Chondrocyte (in vitro differentiated cells): ENCODE measurements at regions not wholly inside any gene's neighbourhood (a gene's known extent, or its start where the extent isn't known, plus 50 kb on each side); places are given as distances from the start of the nearest gene placed in this dataset.
A peak's percentile ranks its signal among the peaks of the same experiment; 100 is the strongest.

Experiments
- DNase-seq: peaks from one replicate; pipeline ENCODE4 v3.0.0; 2021; ENCODE audit warnings: mixed read lengths, low spot score
- H3K27ac Mint-ChIP-seq: one replicate; pipeline ENCODE4 v1.8.0; 2021; ENCODE audit warnings: mild to moderate bottlenecking, moderate library complexity, mixed read lengths; ENCODE audit not compliant: unreplicated experiment
- H3K27me3 Mint-ChIP-seq: 2 replicates; pipeline ENCODE4 v1.8.0; 2021; ENCODE audit warnings: low read depth, mixed read lengths
- H3K36me3 Mint-ChIP-seq: 2 replicates; pipeline ENCODE4 v1.8.0; 2021; ENCODE audit warnings: low read depth, mixed read lengths
- H3K4me1 Mint-ChIP-seq: 2 replicates; pipeline ENCODE4 v1.8.0; 2021; ENCODE audit warnings: low read depth, mild to moderate bottlenecking, mixed read lengths
- H3K4me3 Mint-ChIP-seq: one replicate; pipeline ENCODE4 v1.8.0; 2021; ENCODE audit warnings: mild to moderate bottlenecking, moderate library complexity, mixed read lengths; ENCODE audit not compliant: unreplicated experiment
- H3K9me3 Mint-ChIP-seq: 2 replicates; pipeline ENCODE4 v1.8.0; 2021; ENCODE audit warnings: low read depth, mixed read lengths
- TF ChIP-seq, protein P1 (sequence below): fragments of 200-600 bp; sonication (generic); IDR thresholded peaks from 2 replicates; pipeline ENCODE4 v1.5.0; 2021; ENCODE audit warnings: antibody characterized with exemption, mild to moderate bottlenecking, moderate library complexity

DNA sequence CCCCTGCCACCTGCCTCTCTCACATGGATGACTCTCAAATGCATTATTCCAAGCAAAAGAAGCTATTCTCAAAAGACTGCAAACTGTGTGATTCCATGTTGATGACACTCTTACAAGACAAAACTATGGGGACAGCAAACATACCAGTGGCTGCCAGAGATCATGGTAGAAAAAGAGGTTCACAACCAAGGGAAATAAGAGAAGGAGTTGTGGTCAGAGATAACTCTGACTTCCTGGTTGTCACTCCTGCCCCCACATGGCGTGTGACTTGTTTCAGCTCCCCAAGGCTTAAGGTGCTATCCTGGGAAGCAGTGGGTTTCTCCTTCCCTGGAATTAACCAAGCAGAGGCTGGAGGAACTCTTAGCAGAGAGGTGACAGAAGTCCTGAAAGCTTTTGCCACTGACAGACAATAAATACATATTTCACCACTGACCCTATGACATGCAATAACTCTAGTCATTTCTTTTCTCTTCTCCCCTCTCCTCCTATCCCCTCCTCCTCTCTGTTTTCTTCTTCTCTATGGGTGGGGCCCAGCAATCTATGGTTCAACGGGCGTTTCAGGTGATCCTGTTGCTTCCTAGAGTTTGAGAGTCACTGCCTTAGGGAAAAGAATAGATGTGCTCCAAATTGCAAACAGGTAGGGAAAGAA is 185.1 kb downstream of the FCRL5 start:
- no peak for DNase-seq
- Mint-ChIP-seq H3K36me3 (no peaks in the 10 kb centered on the region), H3K27ac (no peak overlapping the region), H3K4me1 (peaks cover 4% of the 10 kb centered on the region), H3K4me3 (no peak overlapping the region), H3K27me3 (peaks cover 33% of the 10 kb centered on the region), H3K9me3 (no peaks in the 10 kb centered on the region)
- TF ChIP-seq, protein P1, sequence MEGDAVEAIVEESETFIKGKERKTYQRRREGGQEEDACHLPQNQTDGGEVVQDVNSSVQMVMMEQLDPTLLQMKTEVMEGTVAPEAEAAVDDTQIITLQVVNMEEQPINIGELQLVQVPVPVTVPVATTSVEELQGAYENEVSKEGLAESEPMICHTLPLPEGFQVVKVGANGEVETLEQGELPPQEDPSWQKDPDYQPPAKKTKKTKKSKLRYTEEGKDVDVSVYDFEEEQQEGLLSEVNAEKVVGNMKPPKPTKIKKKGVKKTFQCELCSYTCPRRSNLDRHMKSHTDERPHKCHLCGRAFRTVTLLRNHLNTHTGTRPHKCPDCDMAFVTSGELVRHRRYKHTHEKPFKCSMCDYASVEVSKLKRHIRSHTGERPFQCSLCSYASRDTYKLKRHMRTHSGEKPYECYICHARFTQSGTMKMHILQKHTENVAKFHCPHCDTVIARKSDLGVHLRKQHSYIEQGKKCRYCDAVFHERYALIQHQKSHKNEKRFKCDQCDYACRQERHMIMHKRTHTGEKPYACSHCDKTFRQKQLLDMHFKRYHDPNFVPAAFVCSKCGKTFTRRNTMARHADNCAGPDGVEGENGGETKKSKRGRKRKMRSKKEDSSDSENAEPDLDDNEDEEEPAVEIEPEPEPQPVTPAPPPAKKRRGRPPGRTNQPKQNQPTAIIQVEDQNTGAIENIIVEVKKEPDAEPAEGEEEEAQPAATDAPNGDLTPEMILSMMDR, result no peak

- DNase-seq, result no peak
- Mint-ChIP-seq H3K4me1 (peaks cover 4% of the 10 kb centered on the region), H3K36me3 (no peaks in the 10 kb centered on the region), H3K4me3 (no peak overlapping the region), H3K9me3 (no peaks in the 10 kb centered on the region), H3K27me3 (peaks cover 41% of the 10 kb centered on the region), H3K27ac (no peak overlapping the region)
- TF ChIP-seq, protein P1, result no peak
These were observed 187.7 kb downstream of the FCRL5 start for GRCh38 chr1:157364612-157365011.

DNA sequence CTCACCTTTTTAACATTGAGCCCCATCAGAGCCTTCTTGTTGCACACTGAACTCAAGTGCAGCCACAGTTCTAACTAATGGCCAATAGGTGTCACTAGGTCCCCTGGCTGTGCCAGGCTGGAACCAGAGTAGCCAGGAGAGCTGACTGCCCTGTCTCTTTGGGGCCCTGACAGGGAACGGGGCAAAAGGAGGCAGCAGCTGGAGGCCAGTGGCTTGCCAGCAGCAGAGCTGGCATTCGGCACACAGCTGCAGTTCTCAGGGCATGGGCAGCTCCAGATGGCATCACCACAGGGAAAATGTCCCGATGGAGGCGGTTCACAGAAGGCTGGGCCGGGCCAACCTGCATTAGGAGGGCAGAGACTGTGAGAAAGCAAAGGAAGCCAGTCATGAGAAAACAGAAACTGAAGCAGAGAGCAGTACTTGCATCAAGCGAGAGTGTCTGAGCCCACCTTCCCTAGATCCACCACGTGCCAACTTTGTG is 188.6 kb downstream of the FCRL5 start:
- no peak for DNase-seq
- TF ChIP-seq, protein P1, result peak; percentile 77
- peaks cover 40% of the 10 kb centered on the region for H3K27me3 Mint-ChIP-seq
- H3K4me1 Mint-ChIP-seq, result no peaks in the 10 kb centered on the region
- H3K4me3 Mint-ChIP-seq, result no peak overlapping the region
- H3K27ac Mint-ChIP-seq, result no peak overlapping the region
- H3K9me3 Mint-ChIP-seq, result no peaks in the 10 kb centered on the region
- H3K36me3 Mint-ChIP-seq, result no peaks in the 10 kb centered on the region

DNA sequence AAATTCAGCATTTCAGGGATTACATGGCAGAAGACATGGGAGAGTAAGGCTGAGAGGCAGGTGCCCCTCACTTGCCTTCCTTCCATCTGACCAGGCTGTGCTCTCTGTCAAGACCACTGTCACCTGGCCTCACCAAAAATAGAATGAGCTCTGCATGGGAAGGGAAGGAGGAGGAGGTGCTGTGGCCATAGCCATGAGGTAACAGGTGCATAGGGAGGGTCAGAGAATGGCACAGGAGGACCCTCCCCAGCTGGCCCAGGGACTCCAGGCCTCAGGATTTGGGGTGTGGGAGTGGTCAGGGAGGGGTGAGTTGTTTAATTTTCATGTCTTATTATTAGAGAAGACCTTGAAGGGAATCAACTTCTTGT is 192.3 kb downstream of the FCRL5 start:
- Mint-ChIP-seq H3K27ac (no peak overlapping the region), H3K36me3 (no peaks in the 10 kb centered on the region), H3K27me3 (peaks cover 55% of the 10 kb centered on the region), H3K4me1 (no peaks in the 10 kb centered on the region), H3K4me3 (no peak overlapping the region), H3K9me3 (no peaks in the 10 kb centered on the region)
- TF ChIP-seq, protein P1, result no peak
- DNase-seq, result no peak

GRCh38 chr1:157359314-157360022 is 192.8 kb downstream of the FCRL5 start:
- Mint-ChIP-seq H3K4me3 (no peak overlapping the region), H3K27me3 (peaks cover 59% of the 10 kb centered on the region), H3K36me3 (no peaks in the 10 kb centered on the region), H3K9me3 (no peaks in the 10 kb centered on the region), H3K4me1 (no peaks in the 10 kb centered on the region), H3K27ac (no peak overlapping the region)
- no peak for DNase-seq
- TF ChIP-seq, protein P1, result no peak
